Gastroesophageal sphincter (tissue), 3 donors: ENCODE measurements at regions not wholly inside any gene's neighbourhood (a gene's known extent, or its start where the extent isn't known, plus 50 kb on each side); places are given as distances from the start of the nearest gene placed in this dataset.

Experiments used
- CTCF ChIP-seq, 4 experiments: fragments of 200-600 bp in 2 of 4; fragments of 450-650 bp in 2 of 4; sonication (generic) in 1 of 4; IDR thresholded peaks; one replicate each; pipeline ENCODE4 v1.5.1; 2017 to 2019; ENCODE audit warnings: antibody characterized with exemption in 4 of 4, mild to moderate bottlenecking in 2 of 4, moderate library complexity in 2 of 4
- EP300 ChIP-seq: sonication (generic); formaldehyde crosslinking; IDR thresholded peaks from one replicate; pipeline ENCODE4 v1.6.1; 2017; ENCODE audit warnings: antibody characterized with exemption, mild to moderate bottlenecking
- POLR2A ChIP-seq, 2 donors: fragments of 450-650 bp; IDR thresholded peaks; one replicate each; pipeline ENCODE4 v1.6.1; 2017; ENCODE audit warnings: antibody characterized with exemption in 2 of 2, mild to moderate bottlenecking in 2 of 2, moderate library complexity in 1 of 2
- POLR2AphosphoS5 ChIP-seq: sonication (generic); formaldehyde crosslinking; IDR thresholded peaks from one replicate; pipeline ENCODE4 v1.6.1; 2017; ENCODE audit warnings: antibody characterized with exemption

GRCh38 chr1:25037174-25038074 lies 107.3 kb upstream of the RUNX3 start:
- TF ChIP-seq CTCF (IDR thresholded peaks at IDR 0.05), result peak in 3 of 4 experiments; percentile 13 to 43 (median 16)
- no peak for TF ChIP-seq POLR2A (IDR thresholded peaks at IDR 0.05)
- no peak for TF ChIP-seq POLR2AphosphoS5
- TF ChIP-seq EP300, result no peak
